ENCODE measurements at regions not wholly inside any gene's neighbourhood (a gene's known extent, or its start where the extent isn't known, plus 50 kb on each side); places are given as distances from the start of the nearest gene placed in this dataset.

DNA sequence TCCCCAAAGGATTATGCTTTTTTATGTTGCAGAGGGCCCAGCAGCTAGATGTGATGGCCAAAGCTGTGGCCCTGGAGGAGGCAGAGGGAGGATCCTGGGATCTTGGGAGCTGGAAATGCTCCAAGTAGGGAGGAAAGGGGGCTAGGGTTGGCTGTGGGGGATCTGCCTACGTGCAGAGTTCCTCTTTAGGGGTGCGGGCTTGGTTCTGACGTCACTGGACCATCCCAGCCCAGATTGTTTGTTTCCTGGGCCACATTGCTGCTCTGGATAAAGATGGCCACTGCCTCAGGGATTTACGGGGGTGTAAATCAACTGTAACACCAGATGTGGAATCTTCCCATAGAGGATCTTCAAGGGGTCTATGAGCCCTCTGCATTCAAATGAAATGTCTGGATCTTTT is 110.3 kb upstream of the SYT13 start:
- no peak overlapping the region for H2AFZ ChIP-seq (ENCODE audit: low read depth, low read length)
- H3K4me3 ChIP-seq (ENCODE audit: low read depth in 1 of 2, low read length in 2 of 2), result no peak overlapping the region
- H3K4me1 ChIP-seq (ENCODE audit: insufficient read depth, low read length), result no peaks in the 10 kb centered on the region
- no peaks in the 10 kb centered on the region for H3K9me3 ChIP-seq (ENCODE audit: insufficient read depth, low read length, severe bottlenecking)
- H3K36me3 ChIP-seq (ENCODE audit: insufficient read depth, low read length), result no peaks in the 10 kb centered on the region
- TF ChIP-seq EZH2 (IDR thresholded peaks at IDR 0.05; ENCODE audit: borderline replicate concordance, low read depth, low read length, severe bottlenecking), result no peak
- no peak for TF ChIP-seq CTCF (IDR thresholded peaks at IDR 0.05; ENCODE audit: borderline replicate concordance, extremely low read depth, low read length, poor library complexity, severe bottlenecking)
- H3K9ac ChIP-seq (ENCODE audit: low read depth, low read length), result no peak overlapping the region
- no peaks in the 10 kb centered on the region for H3K79me2 ChIP-seq (ENCODE audit: insufficient read depth, low read length)
- H3K27ac ChIP-seq (ENCODE audit: low read length), result no peak overlapping the region
- no peaks in the 10 kb centered on the region for H4K20me1 ChIP-seq (ENCODE audit: insufficient read depth, low read length)
- peaks cover 13% of the 10 kb centered on the region for H3K27me3 ChIP-seq (ENCODE audit: insufficient read depth, low read length, poor library complexity)
- ATAC-seq (ENCODE audit: insufficient read depth, low read depth) (no peak), DNase-seq (no peak)
- no peak overlapping the region for H3K4me2 ChIP-seq (ENCODE audit: insufficient read depth, low read length)

- H3K27me3 ChIP-seq (ENCODE audit: insufficient read depth, low read length, poor library complexity), result peaks cover 13% of the 10 kb centered on the region
- H4K20me1 ChIP-seq (ENCODE audit: insufficient read depth, low read length), result no peaks in the 10 kb centered on the region
- DNase-seq (no peak), ATAC-seq (ENCODE audit: insufficient read depth, low read depth) (no peak)
- H3K36me3 ChIP-seq (ENCODE audit: insufficient read depth, low read length), result no peaks in the 10 kb centered on the region
- no peak overlapping the region for H3K27ac ChIP-seq (ENCODE audit: low read length)
- no peak overlapping the region for H3K9ac ChIP-seq (ENCODE audit: low read depth, low read length)
- no peaks in the 10 kb centered on the region for H3K4me1 ChIP-seq (ENCODE audit: insufficient read depth, low read length)
- no peak overlapping the region for H3K4me3 ChIP-seq (ENCODE audit: low read depth in 1 of 2, low read length in 2 of 2)
- H3K79me2 ChIP-seq (ENCODE audit: insufficient read depth, low read length), result no peaks in the 10 kb centered on the region
- TF ChIP-seq CTCF (IDR thresholded peaks at IDR 0.05; ENCODE audit: borderline replicate concordance, extremely low read depth, low read length, poor library complexity, severe bottlenecking) (no peak), EZH2 (IDR thresholded peaks at IDR 0.05; ENCODE audit: borderline replicate concordance, low read depth, low read length, severe bottlenecking) (no peak)
- no peaks in the 10 kb centered on the region for H3K9me3 ChIP-seq (ENCODE audit: insufficient read depth, low read length, severe bottlenecking)
- no peak overlapping the region for H3K4me2 ChIP-seq (ENCODE audit: insufficient read depth, low read length)
- H2AFZ ChIP-seq (ENCODE audit: low read depth, low read length), result no peak overlapping the region
These were observed 109.8 kb upstream of the SYT13 start for GRCh38 chr11:45395947-45396346.

DNA sequence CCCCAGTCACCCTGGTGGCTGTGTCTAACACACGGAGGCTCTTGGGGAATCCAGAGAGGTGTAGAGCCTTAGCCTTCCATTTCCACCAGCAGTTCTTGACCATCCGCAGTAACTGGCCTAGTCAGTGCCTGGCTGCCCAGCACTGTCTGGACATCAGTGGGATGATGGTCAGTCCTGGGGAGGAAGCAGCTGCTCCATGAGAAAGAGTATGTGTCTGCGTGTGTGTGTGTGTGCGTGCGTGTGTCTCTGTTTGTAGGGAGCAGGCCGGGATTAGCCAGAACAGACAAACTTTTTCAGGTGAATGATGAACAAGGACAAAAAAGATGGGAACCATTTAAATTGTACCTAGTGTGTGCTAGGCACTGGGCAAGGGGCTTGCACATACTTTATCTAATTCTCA is 109.3 kb upstream of the SYT13 start:
- Histone ChIP-seq H3K4me3 (ENCODE audit: low read depth in 1 of 2, low read length in 2 of 2) (no peak overlapping the region), H4K20me1 (ENCODE audit: insufficient read depth, low read length) (no peaks in the 10 kb centered on the region), H3K9me3 (ENCODE audit: insufficient read depth, low read length, severe bottlenecking) (no peaks in the 10 kb centered on the region), H3K27me3 (ENCODE audit: insufficient read depth, low read length, poor library complexity) (peaks cover 13% of the 10 kb centered on the region), H3K4me2 (ENCODE audit: insufficient read depth, low read length) (no peak overlapping the region), H3K27ac (ENCODE audit: low read length) (no peak overlapping the region), H3K79me2 (ENCODE audit: insufficient read depth, low read length) (no peaks in the 10 kb centered on the region), H3K4me1 (ENCODE audit: insufficient read depth, low read length) (no peaks in the 10 kb centered on the region), H3K9ac (ENCODE audit: low read depth, low read length) (no peak overlapping the region), H2AFZ (ENCODE audit: low read depth, low read length) (no peak overlapping the region), H3K36me3 (ENCODE audit: insufficient read depth, low read length) (no peaks in the 10 kb centered on the region)
- DNase-seq (no peak), ATAC-seq (ENCODE audit: insufficient read depth, low read depth) (no peak)
- TF ChIP-seq CTCF (IDR thresholded peaks at IDR 0.05; ENCODE audit: borderline replicate concordance, extremely low read depth, low read length, poor library complexity, severe bottlenecking) (no peak), EZH2 (IDR thresholded peaks at IDR 0.05; ENCODE audit: borderline replicate concordance, low read depth, low read length, severe bottlenecking) (no peak)

All from DND-41 (cell line).